ENCODE measurements at regions not wholly inside any gene's neighbourhood (a gene's known extent, or its start where the extent isn't known, plus 50 kb on each side); places are given as distances from the start of the nearest gene placed in this dataset.

GRCh38 chr13:111595276-111595675, 274.8 kb downstream of the TEX29 start:
- no peak for DNase-seq

- no peak for DNase-seq
These were observed 275.3 kb downstream of the TEX29 start for GRCh38 chr13:111595791-111596190.

GRCh38 chr13:111597191-111597611, 276.8 kb downstream of the TEX29 start:
- no peak for DNase-seq

GRCh38 chr13:111597618-111598017, 277.2 kb downstream of the TEX29 start:
- no peak for DNase-seq

- DNase-seq = no peak
These were observed 278.3 kb downstream of the TEX29 start for GRCh38 chr13:111598747-111599146.

GRCh38 chr13:111599791-111600190, 279.3 kb downstream of the TEX29 start:
- no peak for DNase-seq

- no peak for DNase-seq
These were observed 282.4 kb downstream of the TEX29 start for GRCh38 chr13:111602874-111603273.

- no peak for DNase-seq
These were observed 283.7 kb downstream of the TEX29 start for GRCh38 chr13:111604097-111604496.

GRCh38 chr13:111608556-111608955, 288.1 kb downstream of the TEX29 start:
- DNase-seq = no peak

GRCh38 chr13:111609631-111610030, 289.2 kb downstream of the TEX29 start:
- DNase-seq = no peak

- no peak for DNase-seq
These were observed 289.6 kb downstream of the TEX29 start for GRCh38 chr13:111610081-111610480.

- DNase-seq = no peak
These were observed 290.4 kb downstream of the TEX29 start for GRCh38 chr13:111610879-111611278.

- DNase-seq = no peak
These were observed 291.2 kb downstream of the TEX29 start for GRCh38 chr13:111611651-111612050.

- no peak for DNase-seq
These were observed 292.4 kb downstream of the TEX29 start for GRCh38 chr13:111612886-111613285.

- DNase-seq = no peak
These were observed 293.6 kb downstream of the TEX29 start for GRCh38 chr13:111614009-111614408.

GRCh38 chr13:111614613-111615012, 294.2 kb downstream of the TEX29 start:
- no peak for DNase-seq

GRCh38 chr13:111616203-111616602, 295.8 kb downstream of the TEX29 start:
- no peak for DNase-seq

- no peak for DNase-seq
These were observed 299.7 kb downstream of the TEX29 start for GRCh38 chr13:111620166-111620565.

GRCh38 chr13:111620586-111620985, 300.1 kb downstream of the TEX29 start:
- DNase-seq = no peak

- DNase-seq = no peak
These were observed 300.7 kb downstream of the TEX29 start for GRCh38 chr13:111621164-111621563.

GRCh38 chr13:111622051-111622531, 301.6 kb downstream of the TEX29 start:
- DNase-seq = no peak

GRCh38 chr13:111623208-111623607, 302.8 kb downstream of the TEX29 start:
- DNase-seq = no peak

- no peak for DNase-seq
These were observed 303.5 kb downstream of the TEX29 start for GRCh38 chr13:111623743-111624505.

GRCh38 chr13:111625526-111626315, 305.3 kb downstream of the TEX29 start:
- DNase-seq = no peak
